ENCODE measurements at regions not wholly inside any gene's neighbourhood (a gene's known extent, or its start where the extent isn't known, plus 50 kb on each side); places are given as distances from the start of the nearest gene placed in this dataset.
"Not testable (repeated sequence)": the region's sequence is repeated elsewhere in the genome, so short reads cannot be mapped to it uniquely, and the experiment has no call there.

DNA sequence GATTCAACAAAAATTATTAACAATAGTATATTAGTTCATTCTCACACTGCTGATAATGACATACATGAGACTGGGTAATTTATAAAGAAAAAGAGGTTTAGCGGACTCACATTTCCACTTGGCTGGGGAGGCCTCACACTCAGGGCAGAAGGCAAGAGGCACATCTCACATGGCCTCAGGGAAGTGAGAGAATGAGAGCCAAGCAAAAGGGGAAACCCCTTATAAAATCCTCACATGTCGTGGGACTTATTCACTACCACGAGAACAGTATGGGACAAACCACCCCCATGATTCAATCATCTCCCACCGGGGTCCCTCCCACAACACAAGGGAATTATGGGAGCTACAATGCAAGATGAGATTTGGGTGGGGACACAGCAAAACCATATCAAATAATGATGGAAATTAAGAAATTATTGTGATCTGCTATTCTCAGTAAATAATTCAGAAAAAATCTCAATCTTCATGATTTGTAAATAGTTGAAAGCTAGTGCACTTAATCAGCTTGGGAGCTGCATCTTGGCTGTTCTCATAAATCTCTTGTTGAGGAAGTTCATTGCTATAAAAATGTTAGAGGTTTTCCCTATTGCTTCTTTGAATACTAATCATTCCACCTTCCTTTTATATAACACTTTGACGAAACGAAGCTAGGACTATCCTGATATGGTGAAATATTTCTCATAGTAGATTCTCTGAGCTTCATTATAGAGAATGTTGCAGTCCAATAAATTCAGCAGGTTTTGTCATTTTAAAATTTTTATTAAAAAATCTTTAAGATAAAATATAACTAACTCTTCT, 179.2 kb downstream of the SPDYE17 start:
- not testable (repeated sequence) for H3K36me3 Mint-ChIP-seq (ENCODE audit: insufficient read depth); H3K27ac Mint-ChIP-seq; H3K9me3 Mint-ChIP-seq; H3K27me3 Mint-ChIP-seq; DNase-seq; H3K4me3 Mint-ChIP-seq; H3K4me1 Mint-ChIP-seq (ENCODE audit: low read depth in 2 of 2); ATAC-seq (replicated peaks)

- H3K36me3 Mint-ChIP-seq (ENCODE audit: insufficient read depth): not testable (repeated sequence)
Measured at GRCh38 chr7:76852362-76852761, 179.8 kb downstream of the SPDYE17 start.

GRCh38 chr7:76851617-76852016, 180.5 kb downstream of the SPDYE17 start:
- not testable (repeated sequence) for DNase-seq; H3K27ac Mint-ChIP-seq; H3K36me3 Mint-ChIP-seq (ENCODE audit: insufficient read depth); H3K4me3 Mint-ChIP-seq; H3K9me3 Mint-ChIP-seq; H3K27me3 Mint-ChIP-seq; ATAC-seq (replicated peaks); H3K4me1 Mint-ChIP-seq (ENCODE audit: low read depth in 2 of 2)

More at GRCh38 chr7:76852362-76852761, 179.8 kb downstream of the SPDYE17 start:
- ATAC-seq (replicated peaks); H3K4me1 Mint-ChIP-seq (ENCODE audit: low read depth in 2 of 2); H3K27ac Mint-ChIP-seq; H3K4me3 Mint-ChIP-seq; H3K9me3 Mint-ChIP-seq; H3K27me3 Mint-ChIP-seq; DNase-seq: not testable (repeated sequence)

GRCh38 chr7:76849887-76850563, 182.1 kb downstream of the SPDYE17 start:
- not testable (repeated sequence) for H3K36me3 Mint-ChIP-seq (ENCODE audit: insufficient read depth); H3K4me3 Mint-ChIP-seq; DNase-seq; ATAC-seq (replicated peaks); H3K27me3 Mint-ChIP-seq; H3K27ac Mint-ChIP-seq; H3K9me3 Mint-ChIP-seq; H3K4me1 Mint-ChIP-seq (ENCODE audit: low read depth in 2 of 2)

- H3K27me3 Mint-ChIP-seq: peaks cover 27 to 31% of the 10 kb centered on the region in 2 donors
- H3K9me3 Mint-ChIP-seq; DNase-seq; H3K27ac Mint-ChIP-seq; ATAC-seq (replicated peaks); H3K36me3 Mint-ChIP-seq (ENCODE audit: insufficient read depth); H3K4me3 Mint-ChIP-seq; H3K4me1 Mint-ChIP-seq (ENCODE audit: low read depth in 2 of 2): not testable (repeated sequence)
Measured at GRCh38 chr7:76839879-76840278, 192.3 kb downstream of the SPDYE17 start.

DNA sequence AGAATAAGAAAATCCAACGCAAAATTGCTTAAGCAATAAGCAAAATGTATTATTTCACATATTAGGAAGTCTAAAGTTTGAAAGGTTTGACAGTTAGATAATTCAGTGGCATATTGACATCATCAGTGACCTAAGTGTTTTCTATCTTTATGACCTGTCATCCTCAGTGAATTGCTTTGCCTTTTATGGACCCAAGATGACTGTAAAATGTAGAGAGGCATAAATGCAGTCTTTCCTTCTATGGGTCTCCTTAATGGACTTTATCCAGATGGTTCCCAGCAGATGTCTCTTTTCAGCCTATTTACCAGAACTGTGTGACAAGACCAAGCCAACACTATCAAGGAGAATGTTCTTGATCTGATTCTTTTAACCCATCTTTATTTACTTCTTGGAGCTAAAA, 192.9 kb downstream of the SPDYE17 start:
- not testable (repeated sequence) for H3K9me3 Mint-ChIP-seq; H3K4me1 Mint-ChIP-seq (ENCODE audit: low read depth in 2 of 2); ATAC-seq (replicated peaks); DNase-seq; H3K4me3 Mint-ChIP-seq; H3K27ac Mint-ChIP-seq; H3K36me3 Mint-ChIP-seq (ENCODE audit: insufficient read depth)
- H3K27me3 Mint-ChIP-seq: peaks cover 27 to 31% of the 10 kb centered on the region in 2 donors

- H3K9me3 Mint-ChIP-seq; ATAC-seq (replicated peaks); H3K4me3 Mint-ChIP-seq; H3K4me1 Mint-ChIP-seq (ENCODE audit: low read depth in 2 of 2); H3K27ac Mint-ChIP-seq; DNase-seq; H3K36me3 Mint-ChIP-seq (ENCODE audit: insufficient read depth): not testable (repeated sequence)
- peaks cover 27 to 31% of the 10 kb centered on the region in 2 donors for H3K27me3 Mint-ChIP-seq
Measured at GRCh38 chr7:76838357-76838756, 193.8 kb downstream of the SPDYE17 start.

DNA sequence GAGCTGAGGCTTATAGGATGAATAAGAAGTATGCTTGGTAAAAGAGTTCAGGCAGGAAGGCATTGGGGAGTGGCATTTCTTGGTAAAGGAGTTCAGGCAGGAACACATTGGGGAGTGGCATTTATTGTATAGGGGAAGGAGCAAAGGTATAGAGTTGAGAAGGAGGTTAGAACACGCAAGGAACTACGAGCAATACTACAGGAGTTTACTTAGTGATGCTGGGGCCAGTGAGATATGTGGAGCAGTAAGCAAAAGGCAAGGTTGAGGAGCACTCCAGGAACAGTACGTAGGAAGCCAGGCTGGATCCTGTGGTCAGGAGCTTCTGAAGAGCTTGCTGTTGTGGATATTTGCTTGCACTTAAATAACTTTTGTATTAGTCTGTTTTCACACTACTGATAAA, 202.2 kb upstream of the POMZP3 start:
- not testable (repeated sequence) for H3K27ac Mint-ChIP-seq; H3K9me3 Mint-ChIP-seq; H3K4me3 Mint-ChIP-seq; H3K36me3 Mint-ChIP-seq (ENCODE audit: insufficient read depth); ATAC-seq (replicated peaks); DNase-seq; H3K4me1 Mint-ChIP-seq (ENCODE audit: low read depth in 2 of 2)
- H3K27me3 Mint-ChIP-seq: peaks cover 8 to 41% of the 10 kb centered on the region in 2 donors

DNA sequence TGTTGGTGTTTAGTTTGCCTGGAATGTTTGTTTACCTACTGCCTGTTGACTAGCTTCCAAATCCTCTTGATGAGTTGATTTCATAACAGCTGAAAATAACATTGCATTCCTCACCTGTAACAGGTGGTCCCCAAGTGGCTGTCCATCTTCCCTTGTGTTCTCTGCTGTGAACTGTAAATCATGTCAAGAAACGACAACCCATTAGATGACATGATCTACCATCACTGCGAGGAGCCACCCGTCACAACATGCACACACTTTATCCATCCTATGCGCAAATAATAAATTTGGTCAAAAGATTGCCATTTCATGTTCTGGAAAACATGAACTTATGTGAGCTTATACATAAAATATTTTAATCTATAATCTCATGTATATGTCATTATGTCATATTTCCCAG, 199.1 kb upstream of the POMZP3 start:
- H3K4me1 Mint-ChIP-seq (ENCODE audit: low read depth in 2 of 2); ATAC-seq (replicated peaks); DNase-seq; H3K4me3 Mint-ChIP-seq; H3K9me3 Mint-ChIP-seq; H3K36me3 Mint-ChIP-seq (ENCODE audit: insufficient read depth); H3K27ac Mint-ChIP-seq: not testable (repeated sequence)
- peaks cover 8 to 41% of the 10 kb centered on the region in 2 donors for H3K27me3 Mint-ChIP-seq

DNA sequence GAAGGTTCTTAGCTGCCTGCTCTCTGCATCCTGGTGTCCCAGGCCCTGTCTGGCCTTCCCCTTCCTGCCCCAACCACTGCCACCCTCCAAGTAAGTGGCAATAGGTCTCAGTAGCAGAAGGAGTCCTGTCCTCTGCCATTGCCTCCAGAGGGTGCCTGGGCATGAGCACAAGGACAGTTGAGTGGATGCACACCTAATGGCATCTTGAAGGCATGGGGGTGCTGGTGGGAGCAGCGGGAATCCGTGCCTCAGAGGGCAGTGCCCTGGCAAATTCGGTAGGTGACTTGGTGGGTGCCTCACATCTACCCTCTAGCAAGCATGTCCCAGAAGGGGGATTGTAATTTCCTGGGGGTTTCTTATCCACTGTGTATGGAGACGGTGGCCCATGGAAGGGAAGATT, 182.8 kb upstream of the POMZP3 start:
- H3K27ac Mint-ChIP-seq; H3K36me3 Mint-ChIP-seq (ENCODE audit: insufficient read depth); ATAC-seq (replicated peaks); H3K27me3 Mint-ChIP-seq; H3K4me3 Mint-ChIP-seq; H3K9me3 Mint-ChIP-seq; H3K4me1 Mint-ChIP-seq (ENCODE audit: low read depth in 2 of 2); DNase-seq: not testable (repeated sequence)

DNA sequence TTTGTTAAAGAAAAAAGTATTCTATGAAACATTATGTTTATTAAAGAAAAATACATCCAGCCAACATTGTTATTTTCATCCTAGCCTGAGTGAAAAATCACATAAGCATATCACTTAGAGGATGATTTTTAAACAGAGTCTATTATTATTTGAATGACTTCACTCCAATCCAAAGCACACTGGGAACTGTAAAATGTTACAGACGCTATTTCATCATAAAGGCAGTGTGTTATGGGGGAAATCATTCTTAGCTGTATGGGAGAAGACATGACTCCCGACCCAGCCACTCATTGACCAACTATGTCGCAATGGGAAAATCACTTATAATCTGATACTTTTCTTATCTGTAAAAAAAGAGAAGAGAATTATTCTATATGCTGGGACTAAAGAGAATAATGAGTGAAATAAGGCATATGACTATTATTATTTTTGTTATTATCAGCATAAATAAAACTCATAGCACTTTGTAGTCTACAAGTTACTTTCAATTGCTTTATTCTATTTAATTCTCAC, 180.6 kb upstream of the POMZP3 start:
- H3K4me1 Mint-ChIP-seq (ENCODE audit: low read depth in 2 of 2); DNase-seq; H3K36me3 Mint-ChIP-seq (ENCODE audit: insufficient read depth); H3K27ac Mint-ChIP-seq; H3K4me3 Mint-ChIP-seq; H3K27me3 Mint-ChIP-seq; ATAC-seq (replicated peaks); H3K9me3 Mint-ChIP-seq: not testable (repeated sequence)

GRCh38 chr7:76806460-76806859, 179.4 kb upstream of the POMZP3 start:
- DNase-seq; H3K4me3 Mint-ChIP-seq; H3K9me3 Mint-ChIP-seq; H3K36me3 Mint-ChIP-seq (ENCODE audit: insufficient read depth); ATAC-seq (replicated peaks); H3K4me1 Mint-ChIP-seq (ENCODE audit: low read depth in 2 of 2); H3K27ac Mint-ChIP-seq; H3K27me3 Mint-ChIP-seq: not testable (repeated sequence)

- H3K9me3 Mint-ChIP-seq; H3K27ac Mint-ChIP-seq; ATAC-seq (replicated peaks); H3K4me1 Mint-ChIP-seq (ENCODE audit: low read depth in 2 of 2); DNase-seq; H3K4me3 Mint-ChIP-seq; H3K27me3 Mint-ChIP-seq; H3K36me3 Mint-ChIP-seq (ENCODE audit: insufficient read depth): not testable (repeated sequence)
Measured at GRCh38 chr7:76806010-76806409, 178.9 kb upstream of the POMZP3 start.

DNA sequence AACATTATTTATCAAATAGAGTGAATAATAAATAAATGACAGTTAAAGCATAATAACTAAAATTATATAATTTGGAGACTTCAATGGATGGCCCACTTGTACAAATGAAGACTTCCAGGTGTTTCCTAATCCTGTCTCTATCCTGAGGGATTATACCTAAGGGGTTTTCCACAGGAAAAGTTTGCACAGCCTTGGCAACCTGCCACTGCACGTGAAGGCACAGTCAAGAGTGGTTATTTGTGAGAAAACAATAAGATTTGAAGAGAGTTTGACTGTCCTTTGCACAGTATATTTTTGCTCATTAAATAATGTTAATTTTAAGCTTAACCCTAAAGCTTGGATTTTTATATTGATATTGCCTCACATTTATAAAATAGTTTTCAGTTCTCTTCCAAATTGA, 178.2 kb upstream of the POMZP3 start:
- not testable (repeated sequence) for H3K36me3 Mint-ChIP-seq (ENCODE audit: insufficient read depth); H3K4me3 Mint-ChIP-seq; H3K4me1 Mint-ChIP-seq (ENCODE audit: low read depth in 2 of 2); H3K27me3 Mint-ChIP-seq; ATAC-seq (replicated peaks); H3K27ac Mint-ChIP-seq; DNase-seq; H3K9me3 Mint-ChIP-seq
